ENCODE measurements at regions not wholly inside any gene's neighbourhood (a gene's known extent, or its start where the extent isn't known, plus 50 kb on each side); places are given as distances from the start of the nearest gene placed in this dataset.
"Not testable (repeated sequence)": the region's sequence is repeated elsewhere in the genome, so short reads cannot be mapped to it uniquely, and the experiment has no call there.

GRCh38 chr10:89952325-89952724, 250.9 kb downstream of the KIF20B start:
- ATAC-seq: no peak

DNA sequence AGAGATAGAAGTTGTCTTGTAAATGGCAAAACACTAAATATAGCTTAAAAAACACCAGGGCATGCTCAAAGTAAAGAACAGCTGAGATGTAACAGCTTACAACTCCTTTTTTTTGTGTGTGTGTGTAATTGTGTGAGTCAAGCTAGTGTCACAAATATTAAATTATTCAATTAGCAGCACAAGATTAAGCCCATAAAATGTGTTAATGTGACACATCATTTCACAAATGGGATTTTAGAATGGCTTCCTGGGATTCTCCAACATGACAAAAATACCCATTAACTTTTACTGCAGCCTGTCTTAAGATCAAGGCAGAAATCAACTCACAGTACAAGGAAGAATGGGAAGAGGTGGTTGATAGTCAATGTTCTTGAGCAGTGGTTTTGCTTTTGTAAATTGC, 251.4 kb downstream of the KIF20B start:
- ATAC-seq: no peak

DNA sequence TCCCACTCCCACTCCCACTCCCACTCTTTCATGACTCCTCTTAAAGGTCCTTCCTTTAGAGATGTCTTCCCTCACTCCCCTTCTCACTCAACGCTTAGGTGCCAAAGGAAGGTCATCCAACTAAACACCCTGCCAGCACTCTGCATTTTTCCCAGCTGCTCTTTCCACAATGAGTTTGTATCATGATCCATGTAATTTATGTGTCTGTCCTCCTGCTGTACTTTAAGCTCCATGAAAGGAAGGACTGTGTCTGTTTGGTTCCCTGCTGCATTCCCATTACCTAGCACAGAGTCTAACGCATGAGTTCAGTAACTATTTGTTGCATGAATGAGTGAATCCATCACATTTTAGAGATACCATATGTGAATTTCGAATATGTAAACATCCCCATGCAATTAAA, 252.7 kb downstream of the KIF20B start:
- ATAC-seq: no peak

- ATAC-seq: no peak
These were observed 253.6 kb downstream of the KIF20B start for GRCh38 chr10:89954787-89955566.

GRCh38 chr10:89959433-89960110, 258.2 kb downstream of the KIF20B start:
- no peak for ATAC-seq

DNA sequence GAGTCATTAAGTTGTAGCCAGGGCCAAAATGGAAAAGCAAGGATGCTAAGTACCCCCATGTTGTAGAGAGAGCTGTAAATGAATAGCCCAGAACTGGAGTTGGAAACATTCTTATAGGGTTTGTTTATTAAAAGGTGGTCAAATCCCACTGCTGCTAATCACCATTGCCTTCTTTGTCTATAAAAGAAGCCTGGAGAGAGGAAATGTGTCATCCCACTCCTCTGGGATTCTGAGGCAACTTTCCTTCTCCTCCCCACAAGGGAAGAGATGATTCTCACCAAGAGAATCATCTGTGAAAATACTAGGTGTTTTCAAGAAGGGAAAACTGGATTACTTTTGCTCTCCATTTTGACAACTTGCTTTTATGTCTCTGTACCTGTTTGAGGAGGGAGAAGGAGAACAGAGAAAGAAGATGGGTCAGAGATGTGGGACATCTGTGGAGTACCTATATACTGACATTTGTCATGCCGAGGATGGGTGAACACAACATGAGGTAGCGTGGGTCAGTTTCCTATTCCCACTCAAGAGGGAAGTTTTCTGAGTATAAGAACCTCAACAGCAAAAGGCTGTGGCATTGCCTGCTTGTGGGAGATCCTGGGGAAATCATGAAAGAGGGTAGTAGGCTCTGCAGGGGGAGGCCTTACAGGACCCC, 262.2 kb downstream of the KIF20B start:
- ATAC-seq: no peak

- ATAC-seq: no peak
These were observed 264.8 kb downstream of the KIF20B start for GRCh38 chr10:89966211-89966610.

DNA sequence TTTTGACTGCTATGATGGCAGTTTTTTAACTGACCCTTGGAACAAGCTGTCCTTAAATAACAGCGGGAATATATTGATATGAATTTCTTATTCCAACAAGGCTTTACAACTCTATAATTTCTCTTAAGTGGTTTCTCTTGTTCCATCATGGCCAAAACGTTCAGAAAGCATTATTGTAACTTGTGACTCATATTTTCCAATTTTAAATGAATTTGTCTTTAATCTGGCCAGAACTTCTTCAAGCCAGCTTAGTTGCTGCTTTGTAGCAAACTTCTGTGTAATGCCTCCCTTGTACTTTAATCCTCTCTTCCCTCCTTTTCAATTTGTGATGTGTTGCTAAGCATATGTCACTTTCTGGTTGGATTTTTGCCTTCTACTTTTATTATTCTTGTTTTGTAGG, 271.9 kb downstream of the KIF20B start:
- ATAC-seq: no peak

GRCh38 chr10:89975071-89975470, 273.7 kb downstream of the KIF20B start:
- no peak for ATAC-seq

- ATAC-seq: no peak
These were observed 274.4 kb downstream of the KIF20B start for GRCh38 chr10:89975771-89976170.

DNA sequence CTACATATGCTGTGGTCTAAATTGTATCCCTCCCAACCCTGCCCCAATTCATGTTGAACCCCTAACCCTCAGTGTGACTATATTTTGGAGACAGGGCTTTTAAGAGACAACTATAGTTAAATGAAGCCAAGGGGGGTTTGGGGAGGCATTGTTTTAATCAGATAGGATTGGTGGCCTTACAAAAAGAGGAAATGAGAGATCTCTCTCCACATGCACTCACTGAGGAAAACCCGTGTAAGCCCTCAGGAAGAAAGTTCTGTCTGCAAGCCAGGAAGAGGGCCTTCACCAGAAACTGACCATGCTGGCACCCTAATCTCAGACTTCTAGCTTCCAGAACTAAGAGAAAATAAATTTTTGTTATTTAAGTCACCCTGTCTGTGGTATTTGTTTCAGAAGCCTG, 276.7 kb downstream of the KIF20B start:
- ATAC-seq: no peak

DNA sequence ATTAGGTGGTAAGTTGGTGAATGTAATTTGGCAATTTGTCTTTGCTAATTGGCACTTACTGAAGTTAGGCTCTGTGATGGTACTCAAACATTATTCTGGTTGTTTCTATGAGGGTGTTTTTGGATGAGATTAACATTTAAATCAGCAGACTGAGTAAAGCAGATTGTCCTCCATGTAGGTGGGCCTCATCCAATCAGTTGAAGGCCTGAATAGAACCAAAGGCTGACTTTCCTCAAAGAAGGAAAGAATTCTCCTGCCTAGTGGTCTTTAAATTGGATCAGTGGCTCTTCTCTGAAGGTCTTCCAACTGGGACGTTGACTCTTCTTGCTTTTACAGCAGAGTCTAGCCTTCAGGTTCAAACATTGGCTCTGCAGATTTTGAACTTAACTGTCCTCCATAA, 278.3 kb downstream of the KIF20B start:
- no peak for ATAC-seq

DNA sequence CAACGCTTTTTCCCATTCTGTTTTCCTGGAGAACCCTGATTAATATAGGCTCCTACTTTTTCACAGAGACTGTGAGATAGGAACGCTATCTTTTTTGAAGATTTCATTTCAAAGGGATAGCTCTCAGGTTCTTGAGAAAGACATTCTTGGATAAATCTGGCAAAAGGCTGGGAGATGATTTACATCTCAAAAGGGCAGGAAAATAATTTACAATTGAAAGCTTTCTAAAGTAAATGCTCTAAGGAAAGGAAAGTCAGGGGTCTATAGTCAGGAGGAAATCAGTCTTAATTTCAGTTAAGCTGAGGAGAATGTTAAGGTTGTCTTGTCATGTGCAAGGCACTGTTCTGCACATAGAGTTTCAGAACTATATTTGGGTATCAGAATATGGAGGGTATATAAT, 278.8 kb downstream of the KIF20B start:
- no peak for ATAC-seq

- ATAC-seq: no peak
These were observed 280.5 kb downstream of the KIF20B start for GRCh38 chr10:89981891-89982290.

DNA sequence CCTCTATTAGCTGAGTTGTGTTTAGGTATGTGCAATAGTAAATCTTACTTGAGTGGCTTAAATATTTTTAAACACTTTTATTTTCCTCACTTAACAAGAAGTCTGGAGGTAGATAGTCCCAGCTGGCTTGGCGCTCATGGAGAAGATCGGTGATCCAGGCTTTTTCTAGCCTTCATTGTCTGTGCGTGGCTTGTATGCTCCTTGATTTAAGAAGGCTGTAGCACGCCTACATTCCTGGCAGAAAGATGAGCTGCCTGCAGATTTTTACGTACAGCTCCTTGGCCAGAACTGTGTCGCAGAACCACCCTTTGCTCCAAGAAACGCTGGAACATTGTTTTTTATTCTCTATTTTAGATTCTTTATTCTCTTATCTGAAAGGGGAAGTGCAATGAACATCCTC, 284.1 kb downstream of the KIF20B start:
- ATAC-seq: no peak

- not testable (repeated sequence) for ATAC-seq
These were observed 287.0 kb downstream of the KIF20B start for GRCh38 chr10:89988361-89988760.

DNA sequence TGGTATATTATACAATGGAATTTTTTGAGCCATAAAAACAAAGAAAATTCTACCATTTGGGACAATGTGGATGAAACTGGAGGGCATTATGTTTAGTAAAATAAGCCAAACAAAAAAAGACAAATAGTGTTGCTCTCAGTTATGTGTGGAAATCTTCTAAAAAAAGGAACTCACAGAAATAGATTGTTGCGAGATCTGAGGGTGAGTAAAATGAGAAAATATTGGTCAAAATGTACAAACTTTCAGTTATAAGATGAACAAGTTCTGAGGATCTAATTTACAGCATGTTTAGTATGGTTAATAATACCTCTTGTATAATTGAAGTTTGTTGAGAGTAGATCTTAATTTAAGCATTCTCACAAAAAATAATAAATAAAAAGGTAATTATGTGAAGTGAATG, 291.2 kb downstream of the KIF20B start:
- ATAC-seq: no peak

- peak; percentile 87 for ATAC-seq
These were observed 305.8 kb downstream of the KIF20B start for GRCh38 chr10:90007226-90007625.

GRCh38 chr10:90011281-90011680, 309.9 kb downstream of the KIF20B start:
- ATAC-seq: not testable (repeated sequence)

GRCh38 chr10:90018819-90019218, 317.4 kb downstream of the KIF20B start:
- ATAC-seq: no peak

GRCh38 chr10:90020506-90020905, 319.1 kb downstream of the KIF20B start:
- ATAC-seq: no peak

DNA sequence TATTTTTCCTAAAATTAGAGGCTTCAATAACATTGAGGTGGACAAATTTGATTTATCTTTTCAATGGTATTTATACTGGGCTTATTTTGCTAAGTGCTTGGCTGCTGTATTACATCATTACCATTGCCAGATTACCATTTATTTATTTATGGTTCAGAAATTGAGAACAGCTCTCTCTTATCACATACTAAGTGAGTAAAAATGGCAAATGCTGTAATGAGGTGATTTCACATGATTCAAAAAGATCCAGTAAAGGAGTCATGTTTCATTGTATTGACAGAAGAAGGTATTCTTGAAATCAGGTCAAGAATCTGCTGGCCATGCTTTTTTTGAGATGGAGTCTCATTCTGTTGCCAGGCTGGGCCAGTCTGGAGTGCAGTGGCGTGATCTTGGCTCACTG, 322.6 kb downstream of the KIF20B start:
- no peak for ATAC-seq

GRCh38 chr10:90028312-90028711, 326.9 kb downstream of the KIF20B start:
- ATAC-seq: no peak

DNA sequence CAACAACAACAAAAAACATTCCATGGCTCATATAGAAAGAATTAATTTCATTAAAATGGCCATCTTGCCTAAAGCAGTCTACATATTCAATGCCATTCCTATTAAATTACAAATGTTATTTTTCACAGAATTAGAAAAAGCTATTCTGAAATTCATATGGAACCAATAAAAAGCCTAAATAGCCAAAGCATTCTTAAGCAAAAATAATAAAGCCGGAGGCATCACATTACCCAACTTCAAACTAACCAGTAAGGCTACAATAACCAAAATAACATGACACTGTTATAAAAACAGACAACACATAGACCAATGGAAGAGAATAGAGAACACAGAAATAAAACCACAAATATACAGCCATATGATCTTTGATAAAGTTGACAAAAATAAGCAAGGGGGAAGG, 330.4 kb downstream of the KIF20B start:
- no peak for ATAC-seq
